ENCODE measurements at regions not wholly inside any gene's neighbourhood (a gene's known extent, or its start where the extent isn't known, plus 50 kb on each side); places are given as distances from the start of the nearest gene placed in this dataset.

GRCh38 chr2:157127249-157128012 lies 130.1 kb upstream of the GALNT5 start:
- Mint-ChIP-seq H3K27ac (ENCODE audit: unreplicated experiment) (no peak overlapping the region), H3K27me3 (ENCODE audit: insufficient read depth, unreplicated experiment) (peaks cover 4% of the 10 kb centered on the region), H3K9me3 (ENCODE audit: unreplicated experiment) (no peaks in the 10 kb centered on the region), H3K36me3 (ENCODE audit: insufficient read depth, unreplicated experiment) (no peaks in the 10 kb centered on the region), H3K4me3 (ENCODE audit: unreplicated experiment) (no peak overlapping the region), H3K4me1 (ENCODE audit: low read depth, unreplicated experiment) (peaks cover 7% of the 10 kb centered on the region)
- intact Hi-C loops (cut with micrococcal nuclease; ENCODE audit: unreplicated experiment): no loop called here
- ChIA-PET CTCF (no interaction called here), POLR2A (no interaction called here)
- BruUV-seq (replicated peaks): no TSS peak
- TF ChIP-seq CTCF (IDR thresholded peaks at IDR 0.05; ENCODE audit: insufficient read depth in 1 of 2, low read depth in 1 of 2, low read length in 1 of 2, severe bottlenecking in 1 of 2, unreplicated experiment in 1 of 2): no peak
- Histone ChIP-seq H3K4me3 (ENCODE audit: low read depth, low read length) (no peak overlapping the region), H3K9me3 (no peaks in the 10 kb centered on the region), H3K36me3 (ENCODE audit: control insufficient read depth, insufficient read depth, low read length) (no peaks in the 10 kb centered on the region), H3K4me1 (no peaks in the 10 kb centered on the region), H3K27me3 (replicated peaks; ENCODE audit: control insufficient read depth, insufficient read depth, low read length) (no peaks in the 10 kb centered on the region)
- DNase-seq: no peak

DNA sequence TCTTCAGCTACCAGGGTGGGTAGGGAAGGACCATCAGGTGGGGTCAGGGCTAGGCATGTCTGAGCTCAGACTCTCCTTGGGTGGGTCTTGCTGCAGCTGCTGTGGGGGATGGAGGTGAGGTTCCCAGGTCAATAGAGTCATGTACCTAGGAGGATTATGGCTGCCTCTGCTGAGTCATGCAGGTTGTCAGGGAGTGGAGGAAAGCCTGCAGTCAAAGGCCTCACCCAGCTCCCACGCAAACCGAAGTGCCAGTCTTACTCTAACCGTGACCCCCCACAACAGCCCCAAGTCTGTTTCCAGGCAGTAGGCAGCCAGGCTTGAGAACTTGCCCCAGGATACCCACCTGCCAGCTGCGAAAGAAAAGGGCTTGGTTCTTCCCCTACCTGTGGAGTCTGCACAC lies 113.6 kb upstream of the GALNT5 start:
- POLR2A ChIA-PET: no interaction called here
- Histone ChIP-seq H3K4me3 (ENCODE audit: low read depth, low read length) (no peak overlapping the region), H3K27me3 (replicated peaks; ENCODE audit: control insufficient read depth, insufficient read depth, low read length) (no peaks in the 10 kb centered on the region), H3K4me1 (no peaks in the 10 kb centered on the region), H3K9me3 (no peaks in the 10 kb centered on the region), H3K36me3 (ENCODE audit: control insufficient read depth, insufficient read depth, low read length) (no peaks in the 10 kb centered on the region)
- no peak overlapping the region for H3K27ac Mint-ChIP-seq (ENCODE audit: unreplicated experiment)
- H3K4me3 Mint-ChIP-seq (ENCODE audit: unreplicated experiment): no peak overlapping the region
- peaks cover 9% of the 10 kb centered on the region for H3K9me3 Mint-ChIP-seq (ENCODE audit: unreplicated experiment)
- TF ChIP-seq CTCF (IDR thresholded peaks at IDR 0.05; ENCODE audit: insufficient read depth in 1 of 2, low read depth in 1 of 2, low read length in 1 of 2, severe bottlenecking in 1 of 2, unreplicated experiment in 1 of 2): no peak
- intact Hi-C loops (cut with micrococcal nuclease; ENCODE audit: unreplicated experiment): no loop called here
- H3K4me1 Mint-ChIP-seq (ENCODE audit: low read depth, unreplicated experiment): no peaks in the 10 kb centered on the region
- BruUV-seq (replicated peaks): no TSS peak
- no peak for DNase-seq
- peaks cover 6% of the 10 kb centered on the region for H3K27me3 Mint-ChIP-seq (ENCODE audit: insufficient read depth, unreplicated experiment)
- CTCF ChIA-PET: no interaction called here
- H3K36me3 Mint-ChIP-seq (ENCODE audit: insufficient read depth, unreplicated experiment): no peaks in the 10 kb centered on the region

- CTCF ChIA-PET: no interaction called here
- no peak overlapping the region for H3K27ac Mint-ChIP-seq (ENCODE audit: unreplicated experiment)
- no peak overlapping the region for H3K4me3 ChIP-seq (ENCODE audit: low read depth, low read length)
- TF ChIP-seq CTCF (IDR thresholded peaks at IDR 0.05; ENCODE audit: insufficient read depth in 1 of 2, low read depth in 1 of 2, low read length in 1 of 2, severe bottlenecking in 1 of 2, unreplicated experiment in 1 of 2): no peak
- H3K27me3 Mint-ChIP-seq (ENCODE audit: insufficient read depth, unreplicated experiment): no peaks in the 10 kb centered on the region
- peaks cover 18% of the 10 kb centered on the region for H3K4me1 ChIP-seq
- no peak for DNase-seq
- no peaks in the 10 kb centered on the region for H3K36me3 ChIP-seq (ENCODE audit: control insufficient read depth, insufficient read depth, low read length)
- POLR2A ChIA-PET: no interaction called here
- H3K9me3 ChIP-seq: no peaks in the 10 kb centered on the region
- H3K36me3 Mint-ChIP-seq (ENCODE audit: insufficient read depth, unreplicated experiment): no peaks in the 10 kb centered on the region
- intact Hi-C loops (cut with micrococcal nuclease; ENCODE audit: unreplicated experiment): no loop called here
- no peak overlapping the region for H3K4me3 Mint-ChIP-seq (ENCODE audit: unreplicated experiment)
- no peaks in the 10 kb centered on the region for H3K27me3 ChIP-seq (replicated peaks; ENCODE audit: control insufficient read depth, insufficient read depth, low read length)
- H3K4me1 Mint-ChIP-seq (ENCODE audit: low read depth, unreplicated experiment): peaks cover 15% of the 10 kb centered on the region
- H3K9me3 Mint-ChIP-seq (ENCODE audit: unreplicated experiment): no peaks in the 10 kb centered on the region
- no TSS peak for BruUV-seq (replicated peaks)
Observed at GRCh38 chr2:157149270-157149669, 108.2 kb upstream of the GALNT5 start.

Measured in Caco-2 (cell line).